HL-60 (cell line): ENCODE measurements at regions not wholly inside any gene's neighbourhood (a gene's known extent, or its start where the extent isn't known, plus 50 kb on each side); places are given as distances from the start of the nearest gene placed in this dataset.

Source experiments
- TF ChIP-seq, protein P1 (sequence below): IDR thresholded peaks from one replicate; pipeline ENCODE4 v1.5.1; 2011; ENCODE audit warnings: low read length, control low read depth, inconsistent platforms; ENCODE audit not compliant: insufficient read depth
- TF ChIP-seq, protein P2 (sequence below): IDR thresholded peaks from 2 replicates; pipeline ENCODE4 v1.6.1; 2012; ENCODE audit warnings: low read depth; ENCODE audit not compliant: insufficient replicate concordance

- TF ChIP-seq, protein P1, sequence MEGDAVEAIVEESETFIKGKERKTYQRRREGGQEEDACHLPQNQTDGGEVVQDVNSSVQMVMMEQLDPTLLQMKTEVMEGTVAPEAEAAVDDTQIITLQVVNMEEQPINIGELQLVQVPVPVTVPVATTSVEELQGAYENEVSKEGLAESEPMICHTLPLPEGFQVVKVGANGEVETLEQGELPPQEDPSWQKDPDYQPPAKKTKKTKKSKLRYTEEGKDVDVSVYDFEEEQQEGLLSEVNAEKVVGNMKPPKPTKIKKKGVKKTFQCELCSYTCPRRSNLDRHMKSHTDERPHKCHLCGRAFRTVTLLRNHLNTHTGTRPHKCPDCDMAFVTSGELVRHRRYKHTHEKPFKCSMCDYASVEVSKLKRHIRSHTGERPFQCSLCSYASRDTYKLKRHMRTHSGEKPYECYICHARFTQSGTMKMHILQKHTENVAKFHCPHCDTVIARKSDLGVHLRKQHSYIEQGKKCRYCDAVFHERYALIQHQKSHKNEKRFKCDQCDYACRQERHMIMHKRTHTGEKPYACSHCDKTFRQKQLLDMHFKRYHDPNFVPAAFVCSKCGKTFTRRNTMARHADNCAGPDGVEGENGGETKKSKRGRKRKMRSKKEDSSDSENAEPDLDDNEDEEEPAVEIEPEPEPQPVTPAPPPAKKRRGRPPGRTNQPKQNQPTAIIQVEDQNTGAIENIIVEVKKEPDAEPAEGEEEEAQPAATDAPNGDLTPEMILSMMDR = no peak
- TF ChIP-seq, protein P2, sequence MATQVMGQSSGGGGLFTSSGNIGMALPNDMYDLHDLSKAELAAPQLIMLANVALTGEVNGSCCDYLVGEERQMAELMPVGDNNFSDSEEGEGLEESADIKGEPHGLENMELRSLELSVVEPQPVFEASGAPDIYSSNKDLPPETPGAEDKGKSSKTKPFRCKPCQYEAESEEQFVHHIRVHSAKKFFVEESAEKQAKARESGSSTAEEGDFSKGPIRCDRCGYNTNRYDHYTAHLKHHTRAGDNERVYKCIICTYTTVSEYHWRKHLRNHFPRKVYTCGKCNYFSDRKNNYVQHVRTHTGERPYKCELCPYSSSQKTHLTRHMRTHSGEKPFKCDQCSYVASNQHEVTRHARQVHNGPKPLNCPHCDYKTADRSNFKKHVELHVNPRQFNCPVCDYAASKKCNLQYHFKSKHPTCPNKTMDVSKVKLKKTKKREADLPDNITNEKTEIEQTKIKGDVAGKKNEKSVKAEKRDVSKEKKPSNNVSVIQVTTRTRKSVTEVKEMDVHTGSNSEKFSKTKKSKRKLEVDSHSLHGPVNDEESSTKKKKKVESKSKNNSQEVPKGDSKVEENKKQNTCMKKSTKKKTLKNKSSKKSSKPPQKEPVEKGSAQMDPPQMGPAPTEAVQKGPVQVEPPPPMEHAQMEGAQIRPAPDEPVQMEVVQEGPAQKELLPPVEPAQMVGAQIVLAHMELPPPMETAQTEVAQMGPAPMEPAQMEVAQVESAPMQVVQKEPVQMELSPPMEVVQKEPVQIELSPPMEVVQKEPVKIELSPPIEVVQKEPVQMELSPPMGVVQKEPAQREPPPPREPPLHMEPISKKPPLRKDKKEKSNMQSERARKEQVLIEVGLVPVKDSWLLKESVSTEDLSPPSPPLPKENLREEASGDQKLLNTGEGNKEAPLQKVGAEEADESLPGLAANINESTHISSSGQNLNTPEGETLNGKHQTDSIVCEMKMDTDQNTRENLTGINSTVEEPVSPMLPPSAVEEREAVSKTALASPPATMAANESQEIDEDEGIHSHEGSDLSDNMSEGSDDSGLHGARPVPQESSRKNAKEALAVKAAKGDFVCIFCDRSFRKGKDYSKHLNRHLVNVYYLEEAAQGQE = no peak
Observed at GRCh38 chr14:104425171-104425681, 154.3 kb upstream of the C14orf180 start.
